BE2C (cell line): ENCODE measurements at regions not wholly inside any gene's neighbourhood (a gene's known extent, or its start where the extent isn't known, plus 50 kb on each side); places are given as distances from the start of the nearest gene placed in this dataset.

Experiments used
- DNase-seq: peaks from one replicate; pipeline ENCODE4 v3.0.0-alpha.2; 2020
- H3K27me3 ChIP-seq: fragments of 250-450 bp; sonication (Bioruptor Pico); 2 replicates; pipeline ENCODE4 v1.5.1; 2020; ENCODE audit warnings: mild to moderate bottlenecking
- H3K36me3 ChIP-seq: fragments of 250-450 bp; sonication (Bioruptor Pico); 2 replicates; pipeline ENCODE4 v1.5.1; 2020; ENCODE audit warnings: mild to moderate bottlenecking
- H3K4me1 ChIP-seq: fragments of 250-450 bp; sonication (Bioruptor Pico); 2 replicates; pipeline ENCODE4 v1.5.1; 2020
- H3K4me3 ChIP-seq: 2 replicates; pipeline ENCODE4 v1.5.1; 2011; ENCODE audit warnings: low read depth, low read length
- H3K9me3 ChIP-seq: fragments of 250-450 bp; sonication (Bioruptor Pico); 2 replicates; pipeline ENCODE4 v1.5.1; 2020
- CTCF ChIP-seq: IDR thresholded peaks from 2 replicates; pipeline ENCODE4 v1.5.1; 2012; ENCODE audit warnings: mild to moderate bottlenecking, low read depth, low read length

- Histone ChIP-seq H3K36me3 (no peaks in the 10 kb centered on the region), H3K4me1 (no peaks in the 10 kb centered on the region), H3K9me3 (no peaks in the 10 kb centered on the region), H3K4me3 (no peak overlapping the region), H3K27me3 (no peaks in the 10 kb centered on the region)
- no peak for DNase-seq
- no peak for TF ChIP-seq CTCF
These were observed 54.5 kb upstream of the TENT5A start for GRCh38 chr6:81806793-81807565.

- H3K4me1 ChIP-seq = no peaks in the 10 kb centered on the region
- H3K4me3 ChIP-seq = no peak overlapping the region
- no peaks in the 10 kb centered on the region for H3K27me3 ChIP-seq
- no peaks in the 10 kb centered on the region for H3K9me3 ChIP-seq
- TF ChIP-seq CTCF = no peak
- DNase-seq = no peak
- no peaks in the 10 kb centered on the region for H3K36me3 ChIP-seq
These were observed 49.9 kb upstream of the TENT5A start for GRCh38 chr6:81802356-81802755.
